Urothelium cell line (cell line): ENCODE measurements at regions not wholly inside any gene's neighbourhood (a gene's known extent, or its start where the extent isn't known, plus 50 kb on each side); places are given as distances from the start of the nearest gene placed in this dataset.

Experiments used
- DNase-seq: peaks from one replicate; pipeline ENCODE4 v3.0.0; 2011; ENCODE audit warnings: low spot score, mixed read lengths
- FAIRE-seq: peaks from 2 replicates; lab custom pipeline; 2011; peaks lifted over from hg19 to GRCh38; lab: Jason Lieb, UNC

DNA sequence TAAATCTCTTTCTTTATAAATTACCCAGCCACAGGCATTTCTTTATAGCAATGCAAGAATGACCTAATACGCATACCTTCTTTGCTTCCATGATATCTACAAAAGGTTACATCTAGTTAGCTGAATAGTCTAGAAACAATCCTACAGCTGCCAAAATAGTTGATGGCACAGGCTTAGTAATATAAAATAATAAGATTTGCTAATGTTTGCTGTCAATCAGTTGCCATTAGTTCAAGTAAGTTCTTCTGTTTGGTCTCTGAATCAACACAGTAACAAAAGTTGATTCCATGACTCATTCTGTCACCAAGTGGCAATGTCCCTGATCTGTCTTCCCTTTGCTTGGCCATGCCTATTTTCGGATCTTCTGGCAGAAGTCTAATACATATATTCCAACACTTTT lies 470.2 kb downstream of the SPRY1 start:
- DNase-seq (no peak), FAIRE-seq (no peak)

DNA sequence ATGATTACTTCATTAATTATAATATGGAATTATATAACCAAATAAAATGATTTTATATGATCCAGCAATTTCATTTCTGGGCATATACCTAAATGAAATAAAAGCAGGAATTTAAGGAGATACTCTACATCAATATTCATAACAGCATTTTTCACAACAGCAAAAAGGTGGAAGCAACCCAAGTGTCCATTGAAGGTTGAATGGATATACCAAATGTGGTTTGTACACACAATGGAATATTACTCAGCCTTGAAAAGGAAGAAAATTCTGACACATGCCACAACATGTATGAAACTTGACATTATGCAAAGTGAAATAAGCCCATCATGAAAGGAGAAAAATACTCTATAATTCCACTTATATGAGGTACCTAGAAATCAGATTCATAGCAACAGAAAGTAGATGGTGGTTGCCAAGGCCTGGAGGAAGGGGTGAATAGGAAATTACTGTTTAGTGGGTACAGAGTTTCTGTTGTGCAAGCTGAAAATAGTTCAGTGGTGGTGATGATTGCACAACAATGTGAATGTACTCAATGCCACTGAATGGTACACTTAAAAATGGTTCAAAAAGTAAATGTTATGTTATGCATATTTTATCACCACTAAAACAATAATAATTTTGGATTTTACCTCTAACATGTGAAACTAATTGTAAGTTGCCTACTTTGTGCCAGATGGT lies 471.5 kb downstream of the SPRY1 start:
- FAIRE-seq = no peak

DNA sequence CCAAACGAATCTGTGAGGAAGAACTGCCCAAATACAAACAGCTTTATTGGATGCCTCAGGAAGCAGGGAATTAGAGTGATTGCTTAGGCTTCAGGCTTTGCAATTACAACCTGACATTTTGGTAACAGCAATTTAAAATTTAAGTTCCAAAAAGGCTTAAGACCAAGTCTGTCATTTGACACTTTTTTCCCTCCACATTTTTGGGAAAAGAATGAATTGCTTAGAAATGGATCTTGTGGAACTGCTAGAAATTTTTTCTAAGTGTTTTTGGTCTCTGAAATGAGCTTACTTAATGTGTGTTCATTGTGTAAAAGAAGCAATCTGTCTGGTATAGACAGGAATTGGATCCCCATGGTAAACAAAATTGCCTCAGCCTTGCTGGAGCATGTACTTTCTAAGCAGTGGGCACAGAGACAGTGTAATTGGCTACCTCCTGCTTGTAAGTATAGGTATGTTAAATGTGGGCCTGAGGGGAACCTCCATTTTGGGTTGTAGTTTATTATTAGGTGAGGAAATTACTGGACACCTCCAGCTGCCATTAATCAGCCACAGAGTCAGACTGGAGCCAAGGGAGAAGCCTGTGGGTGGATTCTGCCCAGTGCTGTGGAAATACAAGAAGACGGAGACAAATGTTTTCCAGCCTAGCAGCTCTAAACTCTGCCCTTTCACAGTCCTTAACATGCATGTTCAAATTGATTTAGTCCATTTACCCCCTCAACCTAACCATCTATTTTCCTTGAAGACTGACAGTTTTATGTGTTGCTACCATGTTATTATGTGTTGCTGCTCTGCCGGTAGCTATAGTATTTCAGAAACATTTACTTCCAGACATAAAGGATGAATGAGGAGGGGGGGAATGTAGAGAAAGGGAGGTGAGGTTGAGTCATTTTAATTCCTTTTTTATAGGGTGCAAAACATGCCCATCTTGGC lies 473.0 kb downstream of the SPRY1 start:
- DNase-seq = no peak
- no peak for FAIRE-seq

More for the DNA sequence above, 471.5 kb downstream of the SPRY1 start:
- no peak for DNase-seq

DNA sequence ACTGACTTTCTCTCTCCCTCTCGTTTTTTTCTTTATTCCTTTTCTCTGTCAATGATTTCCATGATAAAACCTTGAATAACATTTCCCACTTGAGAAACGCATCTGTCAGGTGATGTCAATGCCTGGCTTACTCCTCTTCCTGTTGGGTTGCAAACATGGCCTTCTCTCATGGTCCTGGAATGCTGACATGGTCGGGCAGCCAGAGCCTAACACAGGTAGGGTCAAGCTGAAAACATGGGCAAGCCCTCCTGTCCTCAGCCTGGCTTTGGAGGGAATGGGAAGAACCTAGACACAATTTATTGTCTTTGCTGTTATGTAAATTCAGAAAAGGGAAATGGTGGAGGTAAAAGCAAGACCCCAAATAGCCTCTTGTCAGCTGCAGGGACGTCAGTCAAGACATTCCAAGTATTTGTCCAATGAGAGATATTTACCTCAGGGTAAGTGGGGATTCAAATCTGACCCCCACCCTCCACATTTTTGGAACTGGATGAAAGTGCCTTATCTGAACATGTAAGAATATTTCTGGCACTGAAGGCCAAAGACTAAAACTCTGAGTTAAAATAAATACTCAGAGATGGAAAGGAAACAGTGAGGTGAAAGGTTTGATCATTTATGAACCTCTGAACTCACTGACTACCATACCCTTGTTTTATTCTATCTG lies 473.8 kb downstream of the SPRY1 start:
- DNase-seq = peak; percentile 6
- no peak for FAIRE-seq

DNA sequence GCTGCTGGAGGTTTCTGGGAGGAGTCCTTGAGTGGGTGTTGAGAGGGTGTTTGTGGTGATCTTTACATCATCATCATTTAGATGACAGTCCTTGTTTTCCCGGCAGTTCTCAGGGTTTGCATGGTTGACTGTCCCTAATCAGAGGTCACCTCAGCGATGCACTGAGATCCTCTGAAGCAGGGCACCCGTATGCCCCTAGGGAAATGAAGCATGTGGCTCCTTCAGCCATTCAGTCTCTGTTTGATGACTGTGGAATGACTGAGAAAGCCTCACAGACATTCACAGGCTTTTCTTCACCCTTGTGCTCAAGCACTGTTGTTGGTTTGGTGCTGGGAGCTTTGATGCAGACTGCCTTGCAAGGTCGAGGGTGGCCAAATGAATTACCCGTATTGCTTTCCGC lies 474.7 kb downstream of the SPRY1 start:
- no peak for DNase-seq
- no peak for FAIRE-seq

DNA sequence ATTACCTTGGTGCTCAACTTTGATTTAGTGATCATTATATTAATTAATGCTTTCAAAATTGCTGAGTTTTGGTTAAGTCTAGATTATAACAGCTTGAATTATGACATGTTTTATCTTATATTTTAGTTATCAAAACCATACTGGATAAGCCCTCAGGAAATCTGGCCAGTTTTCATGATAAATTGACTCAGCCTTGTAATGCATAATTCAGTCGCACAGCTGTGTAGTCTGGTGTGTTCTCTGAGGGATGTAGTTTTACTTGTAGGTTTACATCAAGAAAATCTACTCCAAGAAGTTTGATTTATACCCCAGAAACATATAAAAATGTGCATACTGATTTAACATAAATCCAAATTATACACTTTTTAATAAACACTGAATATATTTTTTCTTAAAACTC lies 477.5 kb downstream of the SPRY1 start:
- no peak for DNase-seq
- no peak for FAIRE-seq

DNA sequence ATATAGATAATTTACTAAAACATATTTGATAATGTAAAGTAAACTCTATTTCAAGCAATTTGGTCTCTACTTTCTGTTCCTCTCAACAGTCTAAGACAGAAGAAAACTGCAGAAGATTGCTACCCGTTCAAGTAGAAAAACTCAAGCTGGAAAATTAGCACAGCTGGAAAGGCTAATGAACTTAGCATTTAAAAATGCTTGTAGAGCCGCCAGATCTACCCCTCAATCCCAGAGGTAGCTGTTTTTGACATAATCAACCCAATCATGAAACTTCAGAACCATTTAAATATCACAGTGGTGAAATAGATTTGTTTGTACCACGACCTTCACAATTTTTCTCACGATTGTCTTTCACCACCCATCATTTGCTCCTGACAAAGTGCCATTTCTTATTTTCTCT lies 479.5 kb downstream of the SPRY1 start:
- DNase-seq = no peak
- FAIRE-seq = no peak

DNA sequence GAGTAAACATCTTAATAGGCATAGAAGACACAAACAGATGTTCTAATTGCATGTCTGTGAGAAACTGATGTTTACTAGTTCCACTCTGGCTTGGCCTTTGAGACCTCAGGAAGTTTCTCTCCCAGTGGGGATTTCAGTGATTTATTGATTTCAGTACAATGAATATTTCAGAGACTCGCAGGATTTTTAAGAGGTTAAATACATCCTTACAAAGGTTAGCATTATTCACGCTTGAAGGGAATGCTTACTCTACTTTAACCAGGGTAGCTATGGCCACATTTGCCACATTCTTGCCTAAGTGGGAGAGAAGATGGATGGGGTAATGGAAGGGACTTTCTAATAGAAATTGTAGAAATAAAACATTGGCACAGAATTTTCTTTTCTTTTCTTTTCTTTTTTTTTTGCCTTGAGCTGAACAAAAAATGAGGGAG lies 480.1 kb downstream of the SPRY1 start:
- DNase-seq = no peak
- no peak for FAIRE-seq

DNA sequence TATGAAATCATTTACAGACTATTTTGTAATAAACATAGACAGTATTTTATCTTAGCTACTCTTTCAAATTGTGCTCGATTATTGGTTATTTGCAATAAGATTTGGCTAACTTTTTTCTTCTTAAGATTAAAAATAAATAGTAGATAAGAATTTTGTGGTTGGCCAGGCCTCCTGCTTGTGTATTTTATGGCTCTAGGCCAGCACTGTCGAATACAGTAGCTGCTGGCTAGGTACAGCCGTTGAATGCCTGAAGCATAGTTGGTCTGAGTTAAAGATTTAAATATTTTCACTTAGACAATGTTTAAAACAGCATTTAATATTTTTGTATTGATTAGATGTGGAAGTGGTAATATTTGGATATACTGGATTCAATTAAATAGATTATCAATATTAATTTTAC lies 481.0 kb downstream of the SPRY1 start:
- FAIRE-seq = no peak
- no peak for DNase-seq

DNA sequence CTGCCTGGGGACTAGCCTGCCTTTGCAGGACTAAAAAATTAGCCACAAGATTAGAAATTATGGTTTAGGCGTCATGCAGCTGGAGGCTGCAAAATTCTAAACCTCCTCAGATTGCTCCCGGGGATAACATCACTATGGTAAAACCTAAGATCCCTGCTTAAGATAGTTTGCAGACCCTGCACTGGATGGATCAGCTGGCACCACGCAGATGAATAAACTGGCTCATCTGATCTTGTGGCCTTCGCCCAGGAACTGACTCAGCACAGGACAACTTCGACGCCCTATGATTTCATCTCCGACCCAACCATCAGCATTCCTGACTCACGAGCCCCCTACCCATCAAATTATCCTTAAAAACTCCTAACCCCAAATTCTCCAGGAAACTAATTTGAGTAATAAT lies 482.4 kb downstream of the SPRY1 start:
- FAIRE-seq (no peak), DNase-seq (no peak)

DNA sequence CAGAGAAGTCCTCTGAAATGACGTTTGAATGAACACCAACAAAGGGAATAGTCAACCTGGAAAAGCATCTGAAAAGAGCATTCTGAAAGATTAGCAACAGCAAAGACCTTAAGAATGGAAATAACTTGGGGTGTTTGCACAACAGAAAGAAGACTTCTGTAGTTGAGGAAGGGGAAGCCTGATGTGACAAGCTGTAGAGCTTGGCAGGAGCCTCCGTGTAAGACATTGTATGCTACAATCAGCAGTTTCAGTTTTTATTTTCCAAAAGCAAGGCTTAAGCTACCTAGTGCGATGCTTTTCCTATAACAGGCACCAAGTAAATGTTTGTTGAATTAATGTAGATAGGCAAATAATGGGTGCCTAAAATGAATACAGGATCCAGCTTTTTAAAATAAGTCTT lies 484.0 kb downstream of the SPRY1 start:
- DNase-seq = no peak
- no peak for FAIRE-seq

DNA sequence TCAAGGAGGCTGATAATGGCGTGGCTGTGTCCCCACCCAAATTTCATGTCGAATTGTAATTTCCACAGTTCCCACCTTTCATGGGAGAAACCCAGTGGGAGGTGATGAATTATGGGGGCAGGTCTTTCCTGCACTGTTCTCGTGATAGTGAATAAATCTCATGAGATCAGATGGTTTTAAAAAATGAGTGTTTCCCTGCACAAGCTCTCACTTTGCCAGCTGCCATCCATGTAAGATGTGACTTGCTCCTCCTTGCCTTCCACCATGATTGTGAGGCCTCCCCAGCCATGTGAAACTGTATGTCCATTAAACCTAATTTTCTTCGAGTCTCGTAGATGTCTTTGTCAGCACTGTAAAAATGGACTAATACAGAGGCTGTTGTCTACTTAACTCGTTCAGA lies 488.3 kb downstream of the SPRY1 start:
- no peak for FAIRE-seq
- DNase-seq = no peak

DNA sequence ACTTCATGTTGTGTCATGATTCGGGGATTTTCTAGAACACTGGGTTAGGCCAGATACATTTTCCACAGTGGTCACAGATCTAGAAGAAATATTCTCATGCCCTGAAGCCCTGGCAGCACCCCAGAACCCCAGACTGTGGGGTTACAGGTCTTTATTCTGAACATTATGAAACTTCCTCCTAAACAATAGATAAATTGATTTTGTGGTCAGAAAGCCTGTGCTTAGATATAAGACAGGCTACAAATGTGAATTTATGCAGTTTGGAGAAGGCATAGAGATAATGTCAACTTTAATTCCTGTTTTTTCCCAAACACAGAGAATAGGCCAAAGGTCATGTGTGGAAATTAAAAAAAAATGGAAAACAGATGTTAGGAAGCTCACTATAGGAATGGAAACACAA lies 492.9 kb downstream of the SPRY1 start:
- DNase-seq (no peak), FAIRE-seq (no peak)

DNA sequence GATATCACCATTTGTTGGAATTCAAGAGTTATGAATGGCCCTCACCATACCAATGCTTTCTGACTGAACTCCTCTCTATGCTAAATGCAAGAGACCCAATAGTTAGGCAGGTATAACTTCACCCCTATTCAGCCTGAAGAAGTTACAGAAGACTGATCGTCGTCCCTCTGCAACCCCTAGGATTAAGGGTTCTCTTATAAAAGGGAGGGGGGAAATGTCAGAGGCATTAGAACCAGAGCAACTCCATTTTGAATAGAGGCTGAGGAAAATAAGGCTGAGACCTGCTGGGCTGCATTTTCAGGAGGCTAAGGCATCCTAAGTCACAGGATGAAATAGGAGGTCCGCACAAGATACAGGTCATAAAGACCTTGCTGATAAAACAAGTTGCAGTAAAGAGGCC lies 494.3 kb downstream of the SPRY1 start:
- no peak for FAIRE-seq
- DNase-seq = no peak

DNA sequence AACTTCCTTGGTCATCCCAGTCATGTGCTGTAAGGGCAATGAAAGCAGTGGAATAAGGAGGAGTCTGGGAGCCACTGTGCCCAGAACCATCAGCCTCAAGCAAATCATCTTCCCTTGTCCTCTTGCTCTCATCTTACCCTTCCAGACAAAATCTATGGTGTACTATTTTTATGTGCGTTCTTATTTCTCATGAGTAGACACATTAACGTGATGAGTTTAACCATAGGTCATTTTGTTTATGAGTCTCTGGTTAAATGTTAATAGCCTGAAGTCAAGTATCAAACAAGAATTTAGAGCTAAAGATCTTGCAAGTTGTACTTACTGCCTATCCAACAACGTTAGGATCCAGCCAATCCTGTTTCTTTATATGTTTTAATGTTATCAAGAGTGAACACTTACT lies 495.3 kb downstream of the SPRY1 start:
- FAIRE-seq = no peak
- DNase-seq = no peak

DNA sequence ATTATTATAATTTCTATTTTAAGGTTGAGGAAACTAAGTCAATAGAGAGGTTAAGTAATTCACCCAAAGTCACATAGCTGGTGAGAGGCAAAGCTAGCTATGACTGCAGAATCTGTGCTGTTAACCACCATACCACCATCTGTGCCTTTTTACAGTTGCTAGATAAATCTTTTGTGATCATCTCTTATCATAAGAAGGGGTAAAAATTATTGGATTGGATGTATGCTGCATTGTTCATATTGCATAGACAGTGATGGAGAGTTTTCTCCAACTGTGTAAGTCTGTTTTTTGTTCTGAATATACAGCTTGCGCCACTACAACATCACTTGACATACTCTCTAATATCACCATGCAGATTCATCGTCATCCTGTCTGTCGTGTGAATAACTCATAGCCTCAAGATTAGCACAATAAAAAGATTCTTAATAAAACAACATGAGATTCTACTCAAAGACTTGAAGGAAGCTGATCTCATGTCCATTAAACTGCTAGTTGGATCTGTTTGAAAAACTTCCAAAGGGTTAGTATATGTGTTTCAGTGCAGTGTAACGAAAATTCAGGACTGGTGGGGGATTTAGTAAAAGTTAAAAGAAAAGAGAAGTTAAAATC lies 495.9 kb downstream of the SPRY1 start:
- DNase-seq = no peak
- FAIRE-seq = no peak

DNA sequence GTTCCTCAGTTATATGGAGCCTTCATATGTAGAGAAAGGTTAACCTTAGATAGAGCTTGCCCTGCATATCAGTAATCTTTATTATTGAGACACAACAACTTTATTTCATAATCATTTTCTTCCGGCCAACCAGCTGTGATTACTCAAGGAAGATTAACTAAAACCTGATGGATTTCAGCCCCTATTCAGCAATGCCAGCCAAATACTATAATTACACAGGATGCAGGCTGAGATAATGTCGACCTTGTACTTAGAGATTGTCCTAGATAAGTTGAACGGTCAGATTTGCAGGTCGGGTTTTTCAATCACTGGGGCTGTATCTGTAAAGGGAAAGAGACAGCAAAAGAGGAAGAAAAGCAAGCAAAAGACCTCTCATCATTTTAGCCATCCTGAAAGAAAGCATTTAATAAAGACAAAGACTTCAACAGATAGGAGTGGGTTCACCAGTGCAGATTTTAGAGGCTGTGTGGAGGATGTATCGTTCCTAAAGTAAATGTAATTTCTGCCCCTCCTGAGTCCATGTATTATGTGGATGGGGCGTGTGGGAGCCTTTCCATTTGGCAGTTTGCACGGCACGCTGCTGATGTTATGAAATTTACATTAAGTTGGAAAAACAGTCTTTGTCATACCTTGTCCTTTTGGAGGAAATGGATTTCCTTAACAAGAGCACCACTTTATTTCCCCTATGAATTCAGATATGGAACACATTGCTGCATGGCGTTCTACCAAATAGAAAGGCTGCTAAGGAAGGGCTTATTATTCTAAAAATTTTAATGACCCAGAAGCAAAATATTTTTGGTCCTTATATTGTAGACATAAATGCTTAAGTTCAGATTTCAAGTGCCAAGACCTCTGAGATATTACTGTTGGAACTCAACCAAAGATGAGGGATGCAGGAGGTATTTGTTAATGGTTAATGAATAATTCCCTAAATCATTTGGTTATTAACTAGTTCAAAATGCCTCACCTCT lies 496.7 kb downstream of the SPRY1 start:
- DNase-seq (no peak), FAIRE-seq (no peak)

DNA sequence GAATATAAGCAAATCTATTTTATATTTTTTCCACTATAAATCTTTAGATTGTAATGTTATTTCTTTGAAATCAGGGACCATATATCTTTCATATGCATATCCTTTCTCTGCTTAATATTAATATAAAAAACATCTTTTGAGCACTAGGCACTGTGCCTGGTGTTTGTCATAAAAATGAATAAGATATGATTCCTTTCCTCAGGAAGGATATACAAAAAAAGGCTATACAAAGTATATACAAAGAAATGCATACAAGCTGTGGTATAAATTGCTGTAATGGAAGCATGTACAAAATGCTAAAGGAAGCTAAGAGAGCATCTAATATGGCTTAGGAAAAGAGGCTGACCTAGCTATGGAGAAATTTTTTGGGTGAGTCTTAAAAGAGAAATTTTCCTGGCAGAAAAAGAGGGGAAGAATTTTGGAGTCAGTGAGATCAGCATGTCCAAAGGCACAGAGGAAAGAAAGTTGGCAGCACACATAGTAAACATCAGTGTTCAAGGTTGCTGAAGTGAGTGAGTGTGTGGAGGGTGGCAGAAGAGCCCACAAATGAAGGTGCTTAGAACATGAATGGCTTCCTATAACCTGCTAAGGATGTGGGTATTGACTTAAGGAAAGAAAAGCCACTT lies 500.0 kb downstream of the SPRY1 start:
- DNase-seq (no peak), FAIRE-seq (no peak)

DNA sequence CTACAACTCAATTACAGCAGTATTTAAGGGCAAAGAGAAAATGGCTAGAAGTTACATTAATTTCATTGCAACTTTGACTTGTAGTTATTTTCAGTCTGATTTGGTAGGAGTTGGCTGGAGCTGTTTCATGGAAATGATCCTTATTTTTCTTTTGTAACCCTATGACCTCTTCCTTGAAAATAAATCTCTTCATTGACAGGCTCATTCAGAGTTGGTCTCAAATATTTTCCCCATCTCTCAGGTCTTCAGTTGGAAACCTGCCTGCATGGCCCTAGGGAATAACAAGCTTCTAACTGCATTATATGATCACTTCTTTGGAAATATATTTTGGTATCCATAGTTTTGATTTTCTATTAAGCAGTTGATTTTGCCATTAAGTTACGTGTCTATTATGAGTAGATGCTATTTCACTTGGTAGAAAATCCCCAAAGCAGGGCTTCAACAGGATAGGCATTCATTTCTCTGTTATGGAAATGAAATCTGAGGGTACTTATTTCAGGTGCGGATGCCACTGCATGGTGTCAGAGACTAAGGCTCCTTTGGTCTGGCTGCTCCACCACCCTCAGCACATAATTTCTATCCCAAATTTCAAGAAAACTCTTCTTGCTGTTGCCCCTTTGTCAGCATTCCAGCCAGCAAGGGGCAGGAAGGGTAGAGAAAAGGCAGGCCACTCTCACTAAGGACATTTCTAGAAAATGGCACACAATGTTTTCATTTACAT lies 502.5 kb downstream of the SPRY1 start:
- no peak for DNase-seq
- FAIRE-seq = no peak
